ENCODE measurements at regions not wholly inside any gene's neighbourhood (a gene's known extent, or its start where the extent isn't known, plus 50 kb on each side); places are given as distances from the start of the nearest gene placed in this dataset.

DNA sequence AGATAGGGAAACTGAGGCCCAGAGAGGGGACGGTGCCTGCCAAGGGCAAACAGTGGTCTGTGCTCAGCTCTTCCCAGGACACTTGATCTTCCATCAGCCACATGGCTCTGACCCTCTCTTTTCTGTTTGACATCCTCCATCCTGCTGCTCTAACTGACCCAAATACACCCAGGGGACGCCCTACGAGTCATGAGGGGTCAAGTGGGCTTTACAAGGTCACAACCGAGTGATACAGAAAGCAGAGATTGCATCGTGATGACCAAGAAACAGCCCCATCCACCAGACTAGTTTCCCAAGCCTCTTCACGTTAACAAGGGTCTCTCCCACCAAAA is 131.2 kb upstream of the UNC5B start:
- no peak overlapping the region for H3K4me2 ChIP-seq (ENCODE audit: control insufficient read depth, extremely low read depth, insufficient read depth, low read depth, low read length)
- no peaks in the 10 kb centered on the region for H3K9me1 ChIP-seq (ENCODE audit: control insufficient read depth, extremely low read depth, insufficient read depth, low read length)
- FAIRE-seq (no peak), DNase-seq (ENCODE audit: low read depth, low spot score) (no peak)
- H3K9ac ChIP-seq (ENCODE audit: control insufficient read depth, extremely low read depth, insufficient read depth, low read length): no peak overlapping the region
- no peak overlapping the region for H3K4me3 ChIP-seq (ENCODE audit: control insufficient read depth in 2 of 3, extremely low read depth in 1 of 3, insufficient read depth in 2 of 3, low read depth in 1 of 3, low read length in 3 of 3)
- no peak overlapping the region for H2AFZ ChIP-seq (ENCODE audit: control insufficient read depth, low read length)
- H3K27me3 ChIP-seq (ENCODE audit: control insufficient read depth, extremely low read depth, insufficient read depth, low read length): no peaks in the 10 kb centered on the region
- H3K9me3 ChIP-seq (ENCODE audit: control insufficient read depth, low read depth, low read length): no peaks in the 10 kb centered on the region
- no peaks in the 10 kb centered on the region for H3K36me3 ChIP-seq (ENCODE audit: control insufficient read depth in 2 of 2, extremely low read depth in 1 of 2, insufficient read depth in 2 of 2, low read length in 2 of 2)
- no peak overlapping the region for H3K27ac ChIP-seq (ENCODE audit: control insufficient read depth, insufficient read depth, low read length)
- TF ChIP-seq, protein P1, sequence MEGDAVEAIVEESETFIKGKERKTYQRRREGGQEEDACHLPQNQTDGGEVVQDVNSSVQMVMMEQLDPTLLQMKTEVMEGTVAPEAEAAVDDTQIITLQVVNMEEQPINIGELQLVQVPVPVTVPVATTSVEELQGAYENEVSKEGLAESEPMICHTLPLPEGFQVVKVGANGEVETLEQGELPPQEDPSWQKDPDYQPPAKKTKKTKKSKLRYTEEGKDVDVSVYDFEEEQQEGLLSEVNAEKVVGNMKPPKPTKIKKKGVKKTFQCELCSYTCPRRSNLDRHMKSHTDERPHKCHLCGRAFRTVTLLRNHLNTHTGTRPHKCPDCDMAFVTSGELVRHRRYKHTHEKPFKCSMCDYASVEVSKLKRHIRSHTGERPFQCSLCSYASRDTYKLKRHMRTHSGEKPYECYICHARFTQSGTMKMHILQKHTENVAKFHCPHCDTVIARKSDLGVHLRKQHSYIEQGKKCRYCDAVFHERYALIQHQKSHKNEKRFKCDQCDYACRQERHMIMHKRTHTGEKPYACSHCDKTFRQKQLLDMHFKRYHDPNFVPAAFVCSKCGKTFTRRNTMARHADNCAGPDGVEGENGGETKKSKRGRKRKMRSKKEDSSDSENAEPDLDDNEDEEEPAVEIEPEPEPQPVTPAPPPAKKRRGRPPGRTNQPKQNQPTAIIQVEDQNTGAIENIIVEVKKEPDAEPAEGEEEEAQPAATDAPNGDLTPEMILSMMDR (optimal IDR thresholded peaks at IDR 0.05 in 1 of 3, IDR thresholded peaks at IDR 0.05 in 1 of 3, conservative IDR thresholded peaks at IDR 0.05 in 1 of 3; ENCODE audit: extremely low read depth in 1 of 3, insufficient read depth in 2 of 3, low read length in 3 of 3): no peak
- no peak for TF ChIP-seq EZH2 (IDR thresholded peaks at IDR 0.05; ENCODE audit: low read length)
- dilution Hi-C loops (cut with MboI; ENCODE audit: extremely low pct_ligation_motif_present, low sequenced_read_pairs): no loop called here
- H4K20me1 ChIP-seq (ENCODE audit: control insufficient read depth, extremely low read depth, insufficient read depth, low read length): no peaks in the 10 kb centered on the region
- no peaks in the 10 kb centered on the region for H3K79me2 ChIP-seq (ENCODE audit: control insufficient read depth, insufficient read depth, low read length)
- peaks cover 12% of the 10 kb centered on the region for H3K4me1 ChIP-seq (ENCODE audit: control insufficient read depth, extremely low read depth, insufficient read depth, low read length)

DNA sequence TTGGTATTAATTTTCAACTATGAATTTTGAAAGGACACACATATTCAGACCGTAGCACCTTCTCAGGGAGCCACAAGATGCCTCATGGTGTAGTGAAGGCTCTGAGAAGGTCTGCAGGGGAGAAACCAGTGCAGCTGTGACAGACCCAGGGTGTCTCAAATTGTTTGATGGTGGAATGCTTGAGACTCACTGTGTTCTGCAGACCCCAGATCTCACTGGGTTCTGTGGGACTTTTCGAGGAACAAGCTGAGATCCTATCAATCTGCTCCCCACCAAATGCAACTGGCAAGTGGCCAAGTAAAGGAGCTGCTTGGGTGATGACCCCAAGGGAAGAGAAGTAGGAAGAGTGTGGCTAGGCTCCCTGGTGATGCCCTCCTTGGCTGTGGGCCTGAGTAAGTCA is 130.5 kb upstream of the UNC5B start:
- TF ChIP-seq EZH2 (IDR thresholded peaks at IDR 0.05; ENCODE audit: low read length): no peak
- TF ChIP-seq, protein P1 (optimal IDR thresholded peaks at IDR 0.05 in 1 of 3, IDR thresholded peaks at IDR 0.05 in 1 of 3, conservative IDR thresholded peaks at IDR 0.05 in 1 of 3; ENCODE audit: extremely low read depth in 1 of 3, insufficient read depth in 2 of 3, low read length in 3 of 3): no peak
- peaks cover 6% of the 10 kb centered on the region for H3K4me1 ChIP-seq (ENCODE audit: control insufficient read depth, extremely low read depth, insufficient read depth, low read length)
- DNase-seq (ENCODE audit: low read depth, low spot score) (no peak), FAIRE-seq (no peak)
- H3K9ac ChIP-seq (ENCODE audit: control insufficient read depth, extremely low read depth, insufficient read depth, low read length): no peak overlapping the region
- no peaks in the 10 kb centered on the region for H3K9me3 ChIP-seq (ENCODE audit: control insufficient read depth, low read depth, low read length)
- no peaks in the 10 kb centered on the region for H3K9me1 ChIP-seq (ENCODE audit: control insufficient read depth, extremely low read depth, insufficient read depth, low read length)
- H3K36me3 ChIP-seq (ENCODE audit: control insufficient read depth in 2 of 2, extremely low read depth in 1 of 2, insufficient read depth in 2 of 2, low read length in 2 of 2): no peaks in the 10 kb centered on the region
- no peak overlapping the region for H3K4me3 ChIP-seq (ENCODE audit: control insufficient read depth in 2 of 3, extremely low read depth in 1 of 3, insufficient read depth in 2 of 3, low read depth in 1 of 3, low read length in 3 of 3)
- no peaks in the 10 kb centered on the region for H3K79me2 ChIP-seq (ENCODE audit: control insufficient read depth, insufficient read depth, low read length)
- peaks cover 1% of the 10 kb centered on the region for H3K27me3 ChIP-seq (ENCODE audit: control insufficient read depth, extremely low read depth, insufficient read depth, low read length)
- no peak overlapping the region for H2AFZ ChIP-seq (ENCODE audit: control insufficient read depth, low read length)
- dilution Hi-C loops (cut with MboI; ENCODE audit: extremely low pct_ligation_motif_present, low sequenced_read_pairs): no loop called here
- H3K27ac ChIP-seq (ENCODE audit: control insufficient read depth, insufficient read depth, low read length): no peak overlapping the region
- H3K4me2 ChIP-seq (ENCODE audit: control insufficient read depth, extremely low read depth, insufficient read depth, low read depth, low read length): no peak overlapping the region
- H4K20me1 ChIP-seq (ENCODE audit: control insufficient read depth, extremely low read depth, insufficient read depth, low read length): no peaks in the 10 kb centered on the region

Measured in keratinocyte (primary cell).